Pancreas (tissue), 10 donors: ENCODE measurements at regions not wholly inside any gene's neighbourhood (a gene's known extent, or its start where the extent isn't known, plus 50 kb on each side); places are given as distances from the start of the nearest gene placed in this dataset.
"Not testable (repeated sequence)": the region's sequence is repeated elsewhere in the genome, so short reads cannot be mapped to it uniquely, and the experiment has no call there.

Experiments used
- ATAC-seq, 4 donors: fragments of 200-7000 bp; cut with Tn5 transposase; one replicate each; pipeline versions ENCODE4 v1.8.0 to v1.9.1; 2020; ENCODE audit warnings: mild to moderate bottlenecking in 4 of 4, moderate library complexity in 4 of 4
- DNase-seq, 6 donors: peaks; one replicate each; pipeline ENCODE4 v3.0.0-alpha.2; 2020
- FAIRE-seq: peaks from 2 replicates; lab custom pipeline; 2012; peaks lifted over from hg19 to GRCh38; lab: Jason Lieb, UNC
- H3K27ac ChIP-seq, 4 donors: fragments of 200-600 bp; sonication (generic); 1 replicate in 3 of 4; 2 replicates in 1 of 4; pipeline versions ENCODE4 v1.5.0 to v1.8.0; 2020
- H3K27me3 ChIP-seq, 4 donors: fragments of 200-600 bp; one replicate each; pipeline ENCODE4 v1.8.0; 2021
- H3K36me3 ChIP-seq, 3 donors: fragments of 200-600 bp; sonication (generic) in 1 of 3; one replicate each; pipeline versions ENCODE4 v1.5.0 to v1.8.0; 2020 to 2021
- H3K4me1 ChIP-seq, 3 donors: fragments of 200-600 bp; one replicate each; pipeline ENCODE4 v1.8.0; 2021
- H3K4me3 ChIP-seq, 4 donors: fragments of 200-600 bp; sonication (generic) in 2 of 4; one replicate each; pipeline versions ENCODE4 v1.5.0 to v1.8.0; 2020 to 2021
- H3K9me3 ChIP-seq, 4 donors: fragments of 200-600 bp; one replicate each; pipeline ENCODE4 v1.8.0; 2021
- WGBS, 2 donors: extraction: QIAGEN DNeasy Blood & Tissue Kit; methylation state at CpG; one replicate each; pipeline ENCODE4 v1.1.7; 2013; 5-methylcytosine and 5-hydroxymethylcytosine counted together
- intact Hi-C, 3 donors: fragments of 100-400 bp; cut with DNase I; formaldehyde crosslinking; loops; one replicate each; pipeline versions ENCODE4 v1.11.1 to v1.14.2; 2022
- TF ChIP-seq, protein P1 (sequence below), 4 donors: fragments of 200-600 bp; sonication (generic) in 3 of 4; IDR thresholded peaks; one replicate each; pipeline versions ENCODE4 v1.5.0 to v1.8.0; 2021; ENCODE audit warnings: antibody characterized with exemption in 4 of 4
- donor health status: healthy with polysubstance abuse.
- donor health status: DM: no; HTN: no; CAD: no; lungs with moderate emphysema.
- donor health status: DM: no; HTN: no; CAD: no.
- donor health status: control.
- donor health status: control.
- donor health status: Bipolar disorder and iron deficiency.
- donor health status: DM: yes; HTN: yes; CAD: no.
- donor health status: DM: no; HTN: no; CAD: no.
- donor health status: DM: no; HTN: no; CAD: no.
- donor health status: DM: yes; HTN: yes; CAD: no.

DNA sequence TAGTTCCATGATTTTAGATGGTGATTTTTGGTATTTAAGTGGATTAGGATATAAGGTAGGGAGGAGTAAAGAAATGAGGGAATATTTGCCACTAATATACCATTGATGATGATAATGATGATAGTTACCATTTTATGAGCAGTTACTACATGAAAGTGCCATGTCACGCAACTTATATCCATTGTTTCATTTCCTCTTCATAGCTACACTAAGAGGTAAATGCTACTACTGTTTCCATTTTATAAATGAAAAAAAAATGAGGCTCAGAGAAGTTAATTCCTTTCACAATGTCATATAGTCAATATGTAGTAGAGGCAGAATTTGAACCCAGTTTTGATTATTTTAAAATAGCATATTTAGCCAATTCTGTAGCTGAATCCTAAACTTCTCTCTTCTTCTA, 112.2 kb upstream of the ADRA1B start:
- no peak for DNase-seq
- WGBS, 2 donors = 88 to 96% methylated on average over 1 of the region's 1 CpG
- no peak for FAIRE-seq
- H3K27me3 ChIP-seq = no peaks in the 10 kb centered on the region
- H3K9me3 ChIP-seq = no peaks in the 10 kb centered on the region
- no peak for ATAC-seq
- intact Hi-C loops = no loop called here
- TF ChIP-seq, protein P1, sequence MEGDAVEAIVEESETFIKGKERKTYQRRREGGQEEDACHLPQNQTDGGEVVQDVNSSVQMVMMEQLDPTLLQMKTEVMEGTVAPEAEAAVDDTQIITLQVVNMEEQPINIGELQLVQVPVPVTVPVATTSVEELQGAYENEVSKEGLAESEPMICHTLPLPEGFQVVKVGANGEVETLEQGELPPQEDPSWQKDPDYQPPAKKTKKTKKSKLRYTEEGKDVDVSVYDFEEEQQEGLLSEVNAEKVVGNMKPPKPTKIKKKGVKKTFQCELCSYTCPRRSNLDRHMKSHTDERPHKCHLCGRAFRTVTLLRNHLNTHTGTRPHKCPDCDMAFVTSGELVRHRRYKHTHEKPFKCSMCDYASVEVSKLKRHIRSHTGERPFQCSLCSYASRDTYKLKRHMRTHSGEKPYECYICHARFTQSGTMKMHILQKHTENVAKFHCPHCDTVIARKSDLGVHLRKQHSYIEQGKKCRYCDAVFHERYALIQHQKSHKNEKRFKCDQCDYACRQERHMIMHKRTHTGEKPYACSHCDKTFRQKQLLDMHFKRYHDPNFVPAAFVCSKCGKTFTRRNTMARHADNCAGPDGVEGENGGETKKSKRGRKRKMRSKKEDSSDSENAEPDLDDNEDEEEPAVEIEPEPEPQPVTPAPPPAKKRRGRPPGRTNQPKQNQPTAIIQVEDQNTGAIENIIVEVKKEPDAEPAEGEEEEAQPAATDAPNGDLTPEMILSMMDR (IDR thresholded peaks at IDR 0.05) = no peak
- no peak overlapping the region for H3K27ac ChIP-seq
- no peaks in the 10 kb centered on the region for H3K4me1 ChIP-seq
- no peaks in the 10 kb centered on the region for H3K36me3 ChIP-seq
- no peak overlapping the region for H3K4me3 ChIP-seq

DNA sequence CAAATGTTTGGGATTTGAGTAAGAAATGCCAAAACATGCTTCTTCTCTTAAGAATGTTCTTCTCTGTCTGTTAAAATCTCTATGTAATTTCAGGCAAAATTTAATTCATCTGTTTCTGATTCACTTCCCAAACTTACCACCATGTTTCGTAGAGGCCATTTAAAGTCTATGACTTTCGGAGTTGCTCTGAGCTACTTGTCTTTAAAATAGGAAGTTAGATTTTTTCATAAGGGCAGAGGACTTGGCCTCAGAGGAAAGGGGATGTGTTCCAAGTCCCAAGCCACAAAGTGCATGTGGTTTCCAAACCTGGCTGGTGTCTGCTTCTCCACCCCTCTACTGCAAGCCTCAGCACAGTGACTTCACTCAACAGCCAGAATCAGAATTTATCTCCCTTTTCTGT, 111.3 kb upstream of the ADRA1B start:
- no peaks in the 10 kb centered on the region for H3K36me3 ChIP-seq
- no peak overlapping the region for H3K27ac ChIP-seq
- H3K4me1 ChIP-seq = no peaks in the 10 kb centered on the region
- WGBS, 2 donors = 78 to 83% methylated on average over 2 of the region's 2 CpGs
- no peaks in the 10 kb centered on the region for H3K9me3 ChIP-seq
- no peak overlapping the region for H3K4me3 ChIP-seq
- no peaks in the 10 kb centered on the region for H3K27me3 ChIP-seq
- intact Hi-C loops = no loop called here
- DNase-seq (peak in 1 of 6 donors; percentile 36), FAIRE-seq (no peak), ATAC-seq (peak in 2 of 4 donors; percentile 69 to 74)
- TF ChIP-seq, protein P1 (IDR thresholded peaks at IDR 0.05) = no peak

DNA sequence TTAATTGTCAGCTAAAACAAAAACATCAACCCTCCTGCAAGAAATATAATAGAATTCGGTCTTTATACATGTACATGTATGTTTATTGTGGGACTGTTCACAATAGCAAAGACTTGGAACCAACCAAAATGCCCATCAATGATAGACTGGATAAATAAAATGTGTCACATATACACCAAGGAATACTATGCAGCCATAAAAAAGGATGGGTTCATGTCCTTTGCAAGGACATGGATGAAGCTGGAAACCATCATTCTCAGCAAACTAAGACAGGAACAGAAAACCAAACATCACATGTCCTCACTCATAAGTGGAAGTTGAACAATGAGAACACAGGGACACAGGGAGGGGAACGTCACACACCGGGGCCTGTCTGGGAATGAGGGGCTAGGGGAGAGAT, 109.1 kb upstream of the ADRA1B start:
- H3K4me1 ChIP-seq, FAIRE-seq, H3K4me3 ChIP-seq, H3K36me3 ChIP-seq, H3K27ac ChIP-seq, ATAC-seq, H3K9me3 ChIP-seq, H3K27me3 ChIP-seq, intact Hi-C loops, DNase-seq: not testable (repeated sequence)
- 80 to 91% methylated on average over 3 of the region's 3 CpGs for WGBS, 2 donors

DNA sequence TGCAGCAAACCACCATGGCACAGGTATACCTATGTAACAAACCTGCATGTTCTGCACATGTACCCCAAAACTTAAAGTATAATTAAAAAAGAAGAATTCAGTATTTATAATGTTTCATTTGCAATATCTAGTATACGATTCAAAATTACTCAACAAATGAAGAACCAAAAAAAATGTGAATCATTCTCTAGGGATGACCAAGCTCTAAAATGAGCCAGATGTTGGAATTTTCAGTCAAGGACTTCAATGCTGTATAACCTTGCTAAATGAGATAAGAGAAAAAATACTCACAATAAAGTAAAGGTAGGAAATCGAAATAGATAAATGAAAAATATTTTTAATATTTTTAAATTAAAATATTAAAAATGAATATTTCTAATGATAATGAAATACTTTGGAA, 108.7 kb upstream of the ADRA1B start:
- FAIRE-seq (no peak), ATAC-seq (no peak), DNase-seq (no peak)
- Histone ChIP-seq H3K4me1 (no peaks in the 10 kb centered on the region), H3K36me3 (no peaks in the 10 kb centered on the region), H3K4me3 (no peak overlapping the region), H3K27me3 (no peaks in the 10 kb centered on the region), H3K27ac (no peak overlapping the region), H3K9me3 (no peaks in the 10 kb centered on the region)
- 41 to 57% methylated on average over 2 of the region's 2 CpGs for WGBS, 2 donors
- TF ChIP-seq, protein P1 (IDR thresholded peaks at IDR 0.05) = no peak
- intact Hi-C loops = no loop called here

DNA sequence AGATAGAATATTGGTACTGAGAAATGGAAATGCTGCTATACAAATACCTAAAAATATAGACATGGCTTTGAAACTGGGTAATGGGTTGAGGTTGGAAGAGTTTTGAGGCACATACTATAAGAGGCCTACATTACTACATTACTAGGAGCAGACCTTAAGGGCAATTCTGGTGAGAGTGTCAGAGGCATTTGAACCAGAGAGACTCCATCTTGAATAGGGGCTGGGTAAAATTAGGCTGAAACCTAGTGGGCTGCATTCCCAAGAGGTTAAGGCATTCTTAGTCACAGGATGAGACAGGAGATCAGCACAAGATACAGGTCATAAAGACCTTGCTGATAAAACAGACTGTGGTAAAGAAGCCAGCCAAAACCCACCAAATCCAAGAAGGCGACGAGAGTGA, 104.6 kb upstream of the ADRA1B start:
- no peak overlapping the region for H3K4me3 ChIP-seq
- H3K36me3 ChIP-seq = no peaks in the 10 kb centered on the region
- no peak for FAIRE-seq
- ATAC-seq = no peak
- H3K4me1 ChIP-seq = no peaks in the 10 kb centered on the region
- no peaks in the 10 kb centered on the region for H3K27me3 ChIP-seq
- 32 to 68% methylated on average over 2 of the region's 2 CpGs for whole genome bisulfite sequencing, 2 donors
- no peak overlapping the region for H3K27ac ChIP-seq
- intact Hi-C loops = no loop called here
- TF ChIP-seq, protein P1 (IDR thresholded peaks at IDR 0.05) = no peak
- no peaks in the 10 kb centered on the region for H3K9me3 ChIP-seq
- no peak for DNase-seq

DNA sequence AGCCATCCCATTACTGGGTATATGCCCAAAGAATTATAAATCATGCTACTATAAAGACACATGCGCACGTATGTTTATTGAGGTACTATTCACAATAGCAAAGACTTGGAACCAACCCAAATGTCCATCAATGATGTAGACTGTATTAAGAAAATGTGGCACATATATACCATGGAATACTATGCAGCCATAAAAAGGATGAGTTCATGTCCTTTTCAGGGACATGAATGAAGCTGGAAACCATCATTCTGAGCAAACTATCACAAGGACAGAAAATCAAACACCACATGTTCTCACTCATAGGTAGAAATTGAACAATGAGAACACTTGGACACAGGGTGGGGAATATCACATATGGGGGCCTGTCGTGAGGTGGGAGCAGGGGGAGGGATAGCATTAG, 103.5 kb upstream of the ADRA1B start:
- H3K27me3 ChIP-seq, H3K4me1 ChIP-seq, H3K27ac ChIP-seq, FAIRE-seq, H3K36me3 ChIP-seq, H3K4me3 ChIP-seq, intact Hi-C loops, ATAC-seq, DNase-seq, H3K9me3 ChIP-seq: not testable (repeated sequence)
- 81 to 83% methylated on average over 3 of the region's 3 CpGs for WGBS, 2 donors
